ENCODE measurements at regions not wholly inside any gene's neighbourhood (a gene's known extent, or its start where the extent isn't known, plus 50 kb on each side); places are given as distances from the start of the nearest gene placed in this dataset.

DNA sequence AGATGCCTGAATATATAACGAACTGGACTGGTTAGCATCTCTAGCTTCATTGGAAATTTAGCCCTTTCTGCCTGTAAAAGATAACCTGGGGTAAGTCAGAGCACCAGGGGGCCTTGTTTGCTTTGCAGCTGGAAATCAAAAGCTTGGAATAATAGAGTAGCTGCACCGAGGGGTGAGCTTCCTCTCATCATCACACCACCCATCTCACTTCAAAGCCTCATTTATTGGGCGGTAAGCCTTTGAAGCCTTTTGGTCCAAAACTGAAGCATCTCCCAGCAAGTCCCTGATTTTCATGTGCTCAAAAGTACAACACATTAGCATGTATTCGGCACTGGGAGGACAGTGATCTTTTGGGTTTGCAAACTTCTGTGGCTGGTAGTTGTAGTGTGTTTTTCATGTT, 405.1 kb downstream of the FOXO1 start:
- Histone ChIP-seq H3K4me1 (ENCODE audit: control insufficient read depth in 5 of 5, insufficient read depth in 5 of 5, low read length in 5 of 5) (peaks cover 0 to 13% (median 3%) of the 10 kb centered on the region in 5 donors), H3K9ac (ENCODE audit: low read length in 5 of 5) (no peak overlapping the region), H3K27ac (ENCODE audit: low read depth, low read length) (no peak overlapping the region), H3K4me3 (ENCODE audit: low read depth in 1 of 5, low read length in 5 of 5) (no peak overlapping the region), H3K27me3 (ENCODE audit: control insufficient read depth in 5 of 5, insufficient read depth in 4 of 5, low read length in 5 of 5) (no peaks in the 10 kb centered on the region), H3K36me3 (ENCODE audit: control insufficient read depth in 5 of 5, insufficient read depth in 5 of 5, low read length in 5 of 5) (no peaks in the 10 kb centered on the region), H3K9me3 (ENCODE audit: control insufficient read depth in 5 of 5, low read length in 5 of 5) (peaks cover 0 to 2% (median 0%) of the 10 kb centered on the region in 5 donors)

DNA sequence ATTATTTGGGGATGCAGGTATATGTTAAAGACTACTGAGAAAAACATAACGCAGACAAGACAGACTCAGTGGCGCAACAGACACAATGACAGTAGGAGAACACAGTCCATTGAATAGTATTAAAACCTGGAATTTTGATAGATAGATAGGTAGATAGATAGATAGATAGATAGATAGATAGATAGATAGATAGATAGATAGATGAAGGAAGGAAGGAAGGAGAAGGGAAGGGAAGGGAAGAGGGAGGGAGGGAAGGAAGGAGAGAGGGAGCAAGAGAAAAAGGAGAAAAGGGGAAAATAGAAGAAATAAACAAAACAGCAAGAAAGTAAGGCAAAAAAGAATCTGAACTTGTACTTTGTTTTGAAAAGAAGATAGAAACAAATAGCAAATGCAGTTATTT, 404.5 kb downstream of the FOXO1 start:
- no peaks in the 10 kb centered on the region for H3K36me3 ChIP-seq (ENCODE audit: control insufficient read depth in 5 of 5, insufficient read depth in 5 of 5, low read length in 5 of 5)
- H3K4me3 ChIP-seq (ENCODE audit: low read depth in 1 of 5, low read length in 5 of 5): no peak overlapping the region
- H3K9ac ChIP-seq (ENCODE audit: low read length in 5 of 5): no peak overlapping the region
- H3K27ac ChIP-seq (ENCODE audit: low read depth, low read length): no peak overlapping the region
- H3K9me3 ChIP-seq (ENCODE audit: control insufficient read depth in 5 of 5, low read length in 5 of 5): peaks cover 0 to 2% (median 0%) of the 10 kb centered on the region in 5 donors
- H3K27me3 ChIP-seq (ENCODE audit: control insufficient read depth in 5 of 5, insufficient read depth in 4 of 5, low read length in 5 of 5): no peaks in the 10 kb centered on the region
- H3K4me1 ChIP-seq (ENCODE audit: control insufficient read depth in 5 of 5, insufficient read depth in 5 of 5, low read length in 5 of 5): peaks cover 0 to 13% (median 3%) of the 10 kb centered on the region in 5 donors

GRCh38 chr13:40269086-40269485, 397.4 kb downstream of the FOXO1 start:
- Histone ChIP-seq H3K4me3 (ENCODE audit: low read depth in 1 of 5, low read length in 5 of 5) (no peak overlapping the region), H3K27ac (ENCODE audit: low read depth, low read length) (no peak overlapping the region), H3K36me3 (ENCODE audit: control insufficient read depth in 5 of 5, insufficient read depth in 5 of 5, low read length in 5 of 5) (no peaks in the 10 kb centered on the region), H3K4me1 (ENCODE audit: control insufficient read depth in 5 of 5, insufficient read depth in 5 of 5, low read length in 5 of 5) (peaks cover 4 to 41% (median 38%) of the 10 kb centered on the region in 5 donors), H3K9ac (ENCODE audit: low read length in 5 of 5) (no peak overlapping the region), H3K27me3 (ENCODE audit: control insufficient read depth in 5 of 5, insufficient read depth in 4 of 5, low read length in 5 of 5) (no peaks in the 10 kb centered on the region), H3K9me3 (ENCODE audit: control insufficient read depth in 5 of 5, low read length in 5 of 5) (no peaks in the 10 kb centered on the region)

GRCh38 chr13:40270726-40271125, 395.7 kb downstream of the FOXO1 start:
- H3K9ac ChIP-seq (ENCODE audit: low read length in 5 of 5): no peak overlapping the region
- H3K4me3 ChIP-seq (ENCODE audit: low read depth in 1 of 5, low read length in 5 of 5): no peak overlapping the region
- H3K4me1 ChIP-seq (ENCODE audit: control insufficient read depth in 5 of 5, insufficient read depth in 5 of 5, low read length in 5 of 5): peaks cover 6 to 54% (median 52%) of the 10 kb centered on the region in 5 donors
- peak overlapping the region; percentile 83 for H3K27ac ChIP-seq (ENCODE audit: low read depth, low read length)
- H3K36me3 ChIP-seq (ENCODE audit: control insufficient read depth in 5 of 5, insufficient read depth in 5 of 5, low read length in 5 of 5): no peaks in the 10 kb centered on the region
- no peaks in the 10 kb centered on the region for H3K9me3 ChIP-seq (ENCODE audit: control insufficient read depth in 5 of 5, low read length in 5 of 5)
- no peaks in the 10 kb centered on the region for H3K27me3 ChIP-seq (ENCODE audit: control insufficient read depth in 5 of 5, insufficient read depth in 4 of 5, low read length in 5 of 5)

- Histone ChIP-seq H3K4me3 (ENCODE audit: low read depth in 1 of 5, low read length in 5 of 5) (peak overlapping the region in 2 of 5 donors; percentile 23 to 38), H3K9me3 (ENCODE audit: control insufficient read depth in 5 of 5, low read length in 5 of 5) (no peaks in the 10 kb centered on the region), H3K27me3 (ENCODE audit: control insufficient read depth in 5 of 5, insufficient read depth in 4 of 5, low read length in 5 of 5) (no peaks in the 10 kb centered on the region), H3K4me1 (ENCODE audit: control insufficient read depth in 5 of 5, insufficient read depth in 5 of 5, low read length in 5 of 5) (peaks cover 6 to 61% (median 58%) of the 10 kb centered on the region in 5 donors), H3K36me3 (ENCODE audit: control insufficient read depth in 5 of 5, insufficient read depth in 5 of 5, low read length in 5 of 5) (no peaks in the 10 kb centered on the region), H3K27ac (ENCODE audit: low read depth, low read length) (peak overlapping the region; percentile 83), H3K9ac (ENCODE audit: low read length in 5 of 5) (peak overlapping the region in 1 of 5 donors; percentile 6)
Measured at GRCh38 chr13:40271271-40271885, 395.1 kb downstream of the FOXO1 start.

DNA sequence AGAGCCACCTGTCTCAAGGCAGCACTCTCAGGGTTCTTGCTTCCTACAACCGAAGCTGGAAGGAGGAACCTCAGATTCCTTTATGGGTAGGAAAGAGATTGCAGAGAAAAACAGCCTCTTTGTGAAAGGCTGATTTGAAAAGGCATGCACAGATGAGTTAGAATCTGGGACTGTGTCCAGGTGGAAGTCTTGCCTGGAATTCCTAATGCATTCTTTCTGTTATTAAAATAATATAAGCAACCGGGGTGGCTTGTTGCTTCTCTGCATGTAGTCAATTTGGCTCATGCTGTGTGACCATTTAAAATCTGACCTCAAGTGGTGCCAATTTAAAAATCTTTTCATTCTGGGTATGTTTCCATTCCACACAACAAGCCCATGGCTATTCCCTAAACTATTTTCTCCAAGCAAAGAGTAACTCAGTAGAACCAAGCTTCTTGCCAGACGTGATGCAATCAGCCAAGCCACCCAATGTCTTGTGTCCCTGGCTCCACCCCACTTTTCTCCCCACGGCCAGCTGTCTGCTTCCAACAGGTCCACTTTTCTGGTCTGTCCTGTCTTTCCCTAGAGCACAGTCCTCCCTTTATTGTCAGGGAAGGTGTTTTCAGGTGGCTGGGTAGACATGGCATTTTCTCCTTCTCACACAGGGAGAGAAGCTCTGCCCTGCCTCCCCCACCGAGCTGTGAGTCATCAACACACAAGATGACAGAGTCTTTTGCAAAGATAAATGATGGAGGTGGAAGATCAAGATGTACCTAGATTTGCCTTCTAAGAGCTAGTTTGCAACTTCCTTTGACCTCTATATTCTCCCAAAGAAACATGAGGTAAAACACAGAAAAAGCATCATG, 394.3 kb downstream of the FOXO1 start:
- H3K36me3 ChIP-seq (ENCODE audit: control insufficient read depth in 5 of 5, insufficient read depth in 5 of 5, low read length in 5 of 5): no peaks in the 10 kb centered on the region
- H3K4me3 ChIP-seq (ENCODE audit: low read depth in 1 of 5, low read length in 5 of 5): peak overlapping the region in 2 of 5 donors; percentile 23 to 38
- peak overlapping the region in 1 of 5 donors; percentile 6 for H3K9ac ChIP-seq (ENCODE audit: low read length in 5 of 5)
- peak overlapping the region; percentile 83 for H3K27ac ChIP-seq (ENCODE audit: low read depth, low read length)
- H3K27me3 ChIP-seq (ENCODE audit: control insufficient read depth in 5 of 5, insufficient read depth in 4 of 5, low read length in 5 of 5): no peaks in the 10 kb centered on the region
- H3K4me1 ChIP-seq (ENCODE audit: control insufficient read depth in 5 of 5, insufficient read depth in 5 of 5, low read length in 5 of 5): peaks cover 6 to 65% (median 62%) of the 10 kb centered on the region in 5 donors
- H3K9me3 ChIP-seq (ENCODE audit: control insufficient read depth in 5 of 5, low read length in 5 of 5): no peaks in the 10 kb centered on the region

DNA sequence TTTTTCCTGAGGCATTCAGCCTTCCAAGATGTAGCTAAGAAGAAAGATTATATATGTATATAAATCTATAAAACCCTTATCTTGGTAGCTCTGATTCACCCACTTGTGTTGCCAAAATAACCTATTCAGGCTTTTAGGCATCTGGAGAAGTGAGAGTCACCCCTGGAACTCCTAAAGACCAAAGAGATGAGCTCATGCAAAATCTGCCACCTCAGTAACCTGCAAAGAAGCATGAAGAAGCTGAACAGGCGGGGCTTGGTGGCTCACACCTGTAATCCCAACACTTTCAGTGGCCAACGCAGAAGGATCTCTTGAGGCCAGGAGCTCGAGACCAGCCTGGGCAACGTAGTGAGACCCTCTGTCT, 393.7 kb downstream of the FOXO1 start:
- no peak overlapping the region for H3K4me3 ChIP-seq (ENCODE audit: low read depth in 1 of 5, low read length in 5 of 5)
- no peak overlapping the region for H3K9ac ChIP-seq (ENCODE audit: low read length in 5 of 5)
- H3K9me3 ChIP-seq (ENCODE audit: control insufficient read depth in 5 of 5, low read length in 5 of 5): no peaks in the 10 kb centered on the region
- H3K27ac ChIP-seq (ENCODE audit: low read depth, low read length): peak overlapping the region; percentile 83
- H3K36me3 ChIP-seq (ENCODE audit: control insufficient read depth in 5 of 5, insufficient read depth in 5 of 5, low read length in 5 of 5): no peaks in the 10 kb centered on the region
- H3K4me1 ChIP-seq (ENCODE audit: control insufficient read depth in 5 of 5, insufficient read depth in 5 of 5, low read length in 5 of 5): peaks cover 6 to 65% (median 62%) of the 10 kb centered on the region in 5 donors
- H3K27me3 ChIP-seq (ENCODE audit: control insufficient read depth in 5 of 5, insufficient read depth in 4 of 5, low read length in 5 of 5): no peaks in the 10 kb centered on the region

GRCh38 chr13:40273253-40274025, 393.0 kb downstream of the FOXO1 start:
- Histone ChIP-seq H3K36me3 (ENCODE audit: control insufficient read depth in 5 of 5, insufficient read depth in 5 of 5, low read length in 5 of 5) (no peaks in the 10 kb centered on the region), H3K27me3 (ENCODE audit: control insufficient read depth in 5 of 5, insufficient read depth in 4 of 5, low read length in 5 of 5) (no peaks in the 10 kb centered on the region), H3K9ac (ENCODE audit: low read length in 5 of 5) (no peak overlapping the region), H3K4me3 (ENCODE audit: low read depth in 1 of 5, low read length in 5 of 5) (no peak overlapping the region), H3K9me3 (ENCODE audit: control insufficient read depth in 5 of 5, low read length in 5 of 5) (no peaks in the 10 kb centered on the region), H3K4me1 (ENCODE audit: control insufficient read depth in 5 of 5, insufficient read depth in 5 of 5, low read length in 5 of 5) (peaks cover 6 to 65% (median 62%) of the 10 kb centered on the region in 5 donors), H3K27ac (ENCODE audit: low read depth, low read length) (no peak overlapping the region)

DNA sequence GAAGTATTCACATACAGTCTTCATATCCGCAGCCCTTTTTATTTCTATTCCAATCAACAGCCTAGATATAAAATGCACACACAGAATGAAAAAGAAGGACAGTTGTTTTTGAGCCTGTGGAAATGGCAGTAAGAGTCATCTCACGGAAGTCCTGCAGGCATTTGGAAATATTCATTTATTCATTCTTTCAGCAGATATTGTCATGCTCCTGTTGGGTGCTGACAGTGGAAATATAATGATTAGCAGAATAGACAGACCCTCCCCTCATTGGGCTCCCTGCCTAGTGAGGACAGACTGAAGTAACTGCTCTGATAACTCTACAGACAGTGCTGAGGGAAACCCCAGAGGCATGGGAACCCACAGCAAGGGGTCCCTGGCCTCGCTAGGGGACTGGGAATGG, 392.3 kb downstream of the FOXO1 start:
- peak overlapping the region; percentile 61 for H3K27ac ChIP-seq (ENCODE audit: low read depth, low read length)
- H3K4me1 ChIP-seq (ENCODE audit: control insufficient read depth in 5 of 5, insufficient read depth in 5 of 5, low read length in 5 of 5): peaks cover 6 to 58% (median 56%) of the 10 kb centered on the region in 5 donors
- peak overlapping the region in 1 of 5 donors; percentile 37 for H3K9ac ChIP-seq (ENCODE audit: low read length in 5 of 5)
- H3K27me3 ChIP-seq (ENCODE audit: control insufficient read depth in 5 of 5, insufficient read depth in 4 of 5, low read length in 5 of 5): no peaks in the 10 kb centered on the region
- H3K4me3 ChIP-seq (ENCODE audit: low read depth in 1 of 5, low read length in 5 of 5): no peak overlapping the region
- H3K9me3 ChIP-seq (ENCODE audit: control insufficient read depth in 5 of 5, low read length in 5 of 5): no peaks in the 10 kb centered on the region
- H3K36me3 ChIP-seq (ENCODE audit: control insufficient read depth in 5 of 5, insufficient read depth in 5 of 5, low read length in 5 of 5): no peaks in the 10 kb centered on the region

Measured in subcutaneous abdominal adipose tissue (tissue), 5 donors.